ENCODE measurements at regions not wholly inside any gene's neighbourhood (a gene's known extent, or its start where the extent isn't known, plus 50 kb on each side); places are given as distances from the start of the nearest gene placed in this dataset.

DNA sequence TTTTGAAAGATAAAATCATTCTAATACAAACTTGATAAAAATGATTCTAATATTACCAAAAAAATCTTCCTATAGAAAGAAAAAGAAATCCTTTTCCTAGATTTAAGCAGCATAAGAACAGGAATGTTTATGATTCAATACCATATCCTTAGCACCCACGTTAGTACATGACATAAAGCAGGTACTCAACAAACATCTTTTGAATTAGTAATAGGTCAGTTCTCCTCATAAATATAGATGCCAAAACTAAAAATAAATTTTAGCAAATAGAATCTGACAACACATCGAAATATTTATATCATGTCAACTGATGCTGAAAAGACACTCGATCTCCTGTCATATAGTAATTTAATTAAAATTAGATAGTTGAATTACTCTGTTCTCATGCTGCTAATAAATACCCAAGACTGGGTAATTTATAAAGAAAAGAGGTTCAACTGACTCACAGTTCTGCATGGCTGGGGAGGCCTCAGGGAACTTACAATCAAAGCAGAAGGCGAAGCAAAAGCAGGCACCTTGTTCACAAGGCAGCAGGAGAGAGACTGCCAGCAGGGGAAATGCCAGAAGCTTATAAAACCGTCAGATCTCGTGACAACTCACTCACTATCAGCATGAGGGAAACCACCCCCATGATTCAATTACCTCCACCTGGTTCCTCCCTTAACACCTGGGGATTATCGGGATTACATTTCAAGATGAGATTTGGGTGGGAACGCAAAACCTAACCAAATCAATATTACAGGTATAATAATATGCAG is 191.8 kb downstream of the HTR7 start:
- intact Hi-C loops (cut with micrococcal nuclease), result no loop called here
- ATAC-seq, result no peak
- no peak for DNase-seq

DNA sequence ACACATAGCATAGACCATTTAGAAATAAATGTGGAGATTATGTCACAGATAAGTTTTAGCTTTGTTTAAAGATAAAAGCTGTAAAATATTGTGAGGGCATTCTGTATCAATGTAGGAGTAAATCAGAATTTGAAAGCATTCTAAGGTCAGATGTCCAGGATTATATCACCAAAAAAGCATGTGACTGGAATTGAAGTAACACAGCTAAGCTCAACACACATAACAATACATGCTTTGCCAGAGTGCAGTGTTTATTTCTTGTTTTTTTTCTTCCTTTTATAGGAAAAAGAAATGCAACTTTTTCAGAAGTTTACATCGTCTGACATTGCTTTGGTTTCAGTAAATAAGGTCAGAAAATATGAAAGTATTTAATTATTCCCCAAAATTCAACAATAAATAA is 183.4 kb downstream of the HTR7 start:
- no peak for ATAC-seq
- no peak for DNase-seq
- intact Hi-C loops (cut with micrococcal nuclease), result no loop called here

DNA sequence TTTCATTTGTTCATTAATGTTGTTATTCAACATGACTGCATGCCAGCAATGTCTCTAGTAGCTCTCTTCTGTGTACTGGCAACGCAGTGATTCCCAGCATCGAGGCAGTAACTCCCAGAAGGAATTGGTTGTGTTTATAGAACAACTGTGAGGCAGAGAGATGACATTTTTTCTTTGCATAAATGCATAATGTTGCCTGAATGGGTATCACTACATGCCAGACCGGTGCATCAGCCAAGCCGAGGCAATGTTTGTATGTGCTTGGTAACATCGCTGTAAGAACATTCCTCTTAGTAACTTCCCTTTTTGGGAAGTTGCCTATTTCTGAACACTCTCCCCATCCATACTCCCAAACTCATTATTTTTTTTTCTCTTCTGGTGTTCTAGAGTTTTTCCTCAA is 182.9 kb downstream of the HTR7 start:
- intact Hi-C loops (cut with micrococcal nuclease), result no loop called here
- DNase-seq, result no peak
- no peak for ATAC-seq

DNA sequence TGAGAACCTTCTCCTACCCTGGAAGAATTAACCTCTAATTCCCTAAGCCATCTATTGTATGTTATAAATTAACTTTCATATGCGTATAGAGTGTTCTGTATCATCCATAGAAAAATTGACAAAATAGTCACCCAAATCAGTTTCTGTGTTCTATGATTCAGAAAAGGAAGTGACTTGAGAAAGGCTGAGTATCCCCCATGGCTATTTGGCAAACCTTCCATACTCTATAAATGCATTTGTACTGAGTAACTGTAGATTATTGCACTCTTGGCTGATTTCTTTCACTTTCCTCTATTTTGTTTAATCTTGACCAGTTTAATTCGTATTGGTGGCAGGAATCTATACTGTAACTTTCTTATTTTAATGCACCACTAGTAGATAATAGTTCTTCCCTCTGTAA is 182.2 kb downstream of the HTR7 start:
- intact Hi-C loops (cut with micrococcal nuclease), result no loop called here
- ATAC-seq (no peak), DNase-seq (no peak)

Measured in left ventricle myocardium superior (tissue), 1 donor.